Trophoblast cell (in vitro differentiated cells and primary cell): ENCODE measurements at regions not wholly inside any gene's neighbourhood (a gene's known extent, or its start where the extent isn't known, plus 50 kb on each side); places are given as distances from the start of the nearest gene placed in this dataset.

Experiments
- DNase-seq, 2 donors: peaks; one replicate each; pipeline ENCODE4 v3.0.0-alpha.2; 2016
- H2AFZ ChIP-seq: 2 replicates; pipeline ENCODE4 v1.6.1; 2013; ENCODE audit warnings: low read length, moderate library complexity, mild to moderate bottlenecking; ENCODE audit not compliant: insufficient read depth, poor library complexity
- H2AK5ac ChIP-seq: 2 replicates; pipeline ENCODE4 v1.6.1; 2013; ENCODE audit warnings: mild to moderate bottlenecking, low read length
- H2BK120ac ChIP-seq: 2 replicates; pipeline ENCODE4 v1.6.1; 2013; ENCODE audit warnings: low read length, mild to moderate bottlenecking, moderate library complexity; ENCODE audit not compliant: insufficient read depth, poor library complexity
- H2BK12ac ChIP-seq: 2 replicates; pipeline ENCODE4 v1.6.1; 2013; ENCODE audit warnings: mild to moderate bottlenecking, low read length, moderate library complexity
- H2BK5ac ChIP-seq: 2 replicates; pipeline ENCODE4 v1.6.1; 2013; ENCODE audit warnings: low read length, low read depth, moderate library complexity, mild to moderate bottlenecking; ENCODE audit not compliant: poor library complexity
- H3K14ac ChIP-seq: 2 replicates; pipeline ENCODE4 v1.6.1; 2013; ENCODE audit warnings: mild to moderate bottlenecking, low read length
- H3K18ac ChIP-seq: 2 replicates; pipeline ENCODE4 v1.6.1; 2013; ENCODE audit warnings: mild to moderate bottlenecking, low read length
- H3K23ac ChIP-seq: 2 replicates; pipeline ENCODE4 v1.6.1; 2013; ENCODE audit warnings: low read length
- H3K27ac ChIP-seq: 2 replicates; pipeline ENCODE4 v1.5.1; 2013; ENCODE audit warnings: low read depth, mild to moderate bottlenecking, inconsistent platforms, low read length, moderate library complexity
- H3K27me3 ChIP-seq: 2 replicates; pipeline ENCODE4 v1.6.1; 2013; ENCODE audit warnings: inconsistent platforms, mild to moderate bottlenecking, low read length, moderate library complexity; ENCODE audit not compliant: insufficient read depth
- H3K36me3 ChIP-seq, 2 experiments: 1 replicate in 1 of 2; 2 replicates in 1 of 2; pipeline ENCODE4 v1.6.1; 2013; ENCODE audit warnings: low read length in 2 of 2, mild to moderate bottlenecking in 2 of 2, moderate library complexity in 1 of 2; ENCODE audit not compliant: insufficient read depth in 2 of 2, control insufficient read depth in 1 of 2
- H3K4ac ChIP-seq: 2 replicates; pipeline ENCODE4 v1.6.1; 2013; ENCODE audit warnings: low read depth, mild to moderate bottlenecking, low read length, moderate library complexity
- H3K4me1 ChIP-seq, 2 experiments: 1 replicate in 1 of 2; 2 replicates in 1 of 2; pipeline ENCODE4 v1.6.1; 2013; ENCODE audit warnings: low read length in 2 of 2, mild to moderate bottlenecking in 2 of 2, moderate library complexity in 1 of 2; ENCODE audit not compliant: insufficient read depth in 2 of 2, control insufficient read depth in 1 of 2
- H3K4me2 ChIP-seq: 2 replicates; pipeline ENCODE4 v1.6.1; 2013; ENCODE audit warnings: inconsistent platforms, mild to moderate bottlenecking, low read length, moderate library complexity
- H3K4me3 ChIP-seq: 2 replicates; pipeline ENCODE4 v1.5.1; 2013; ENCODE audit warnings: mild to moderate bottlenecking, low read depth, low read length, inconsistent platforms
- H3K79me1 ChIP-seq: one replicate; pipeline ENCODE4 v1.6.1; 2013; ENCODE audit warnings: low read length
- H3K79me2 ChIP-seq: 2 replicates; pipeline ENCODE4 v1.6.1; 2013; ENCODE audit warnings: low read length, mild to moderate bottlenecking; ENCODE audit not compliant: control insufficient read depth, insufficient read depth, poor library complexity
- H3K9ac ChIP-seq: 2 replicates; pipeline ENCODE4 v1.6.1; 2013; ENCODE audit warnings: mild to moderate bottlenecking, low read length
- H3K9me3 ChIP-seq: 2 replicates; pipeline ENCODE4 v1.6.1; 2013; ENCODE audit warnings: low read depth, mild to moderate bottlenecking, control low read depth, inconsistent platforms, low read length; ENCODE audit not compliant: insufficient read depth
- H4K12ac ChIP-seq: 2 replicates; pipeline ENCODE4 v1.6.1; 2013; ENCODE audit warnings: low read depth, mild to moderate bottlenecking, low read length, moderate library complexity
- H4K8ac ChIP-seq: 2 replicates; pipeline ENCODE4 v1.6.1; 2013; ENCODE audit warnings: low read depth, mild to moderate bottlenecking, low read length, moderate library complexity
- H4K91ac ChIP-seq: one replicate; pipeline ENCODE4 v1.6.1; 2013; ENCODE audit warnings: low read depth, mild to moderate bottlenecking, low read length, moderate library complexity
- WGBS: extraction: QIAGEN DNeasy Blood & Tissue Kit; methylation state at CpG from one replicate; pipeline ENCODE4 v1.1.7; 2013; ENCODE audit warnings: missing lambda C conversion rate; ENCODE audit not compliant: insufficient read length, insufficient coverage; ENCODE audit errors: extremely low coverage; 5-methylcytosine and 5-hydroxymethylcytosine counted together

DNA sequence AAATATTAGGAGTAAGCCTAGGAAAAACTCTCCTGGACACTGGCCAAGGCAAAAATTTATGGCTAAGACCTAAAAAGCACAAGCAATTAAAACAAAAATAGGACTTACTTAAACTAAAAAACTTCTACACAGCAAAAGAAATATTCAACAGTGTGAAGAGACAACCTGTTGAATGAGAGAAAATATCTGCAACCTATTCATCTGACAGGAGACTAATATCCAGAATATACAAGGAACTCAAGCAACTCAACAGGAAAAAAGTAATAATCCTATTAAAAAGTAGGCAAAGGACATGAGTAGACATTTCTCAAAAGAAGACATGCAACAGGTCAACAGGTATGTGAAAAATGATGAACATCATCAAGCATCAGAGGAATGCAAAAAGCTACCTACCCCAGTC, 431.1 kb downstream of the ZEB2 start:
- Histone ChIP-seq H4K8ac (no peak overlapping the region), H3K27me3 (no peaks in the 10 kb centered on the region), H3K9me3 (no peaks in the 10 kb centered on the region), H3K4me1 (no peaks in the 10 kb centered on the region), H2BK12ac (no peak overlapping the region), H4K12ac (no peak overlapping the region), H3K27ac (no peak overlapping the region), H4K91ac (no peak overlapping the region), H3K36me3 (no peaks in the 10 kb centered on the region), H3K14ac (no peak overlapping the region), H3K9ac (no peak overlapping the region), H3K79me1 (no peaks in the 10 kb centered on the region), H2BK5ac (no peak overlapping the region), H3K18ac (no peak overlapping the region), H3K4me2 (no peak overlapping the region), H3K4ac (no peak overlapping the region), H2AK5ac (no peak overlapping the region), H3K4me3 (no peak overlapping the region), H2AFZ (no peak overlapping the region), H3K23ac (no peak overlapping the region), H3K79me2 (no peaks in the 10 kb centered on the region), H2BK120ac (no peak overlapping the region)
- DNase-seq = no peak

DNA sequence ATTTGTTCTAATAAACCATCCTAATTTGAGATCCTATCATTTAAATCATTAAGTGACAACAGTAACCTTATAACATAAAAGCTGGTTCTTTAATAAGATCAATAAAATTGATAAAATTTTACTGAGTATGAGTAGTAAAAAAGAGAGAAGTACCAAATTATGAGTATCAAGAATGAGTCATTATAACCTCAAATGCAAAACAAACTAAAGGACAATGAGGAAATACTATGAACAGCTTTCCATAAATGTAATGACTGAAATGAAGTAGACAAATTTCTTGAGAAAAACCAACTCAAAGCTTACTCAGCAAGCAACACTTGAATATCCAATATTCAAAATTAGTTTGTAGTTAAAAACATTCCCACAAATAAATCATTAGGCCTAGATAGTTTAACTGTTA, 433.0 kb downstream of the ZEB2 start:
- H3K79me2 ChIP-seq = no peaks in the 10 kb centered on the region
- H4K8ac ChIP-seq = no peak overlapping the region
- H3K4ac ChIP-seq = no peak overlapping the region
- H3K27ac ChIP-seq = no peak overlapping the region
- no peaks in the 10 kb centered on the region for H3K9me3 ChIP-seq
- H3K14ac ChIP-seq = no peak overlapping the region
- no peak overlapping the region for H2BK5ac ChIP-seq
- H3K36me3 ChIP-seq = no peaks in the 10 kb centered on the region
- no peak overlapping the region for H3K18ac ChIP-seq
- H3K9ac ChIP-seq = no peak overlapping the region
- H3K4me2 ChIP-seq = no peak overlapping the region
- H2BK120ac ChIP-seq = no peak overlapping the region
- H4K12ac ChIP-seq = no peak overlapping the region
- no peaks in the 10 kb centered on the region for H3K4me1 ChIP-seq
- DNase-seq = no peak
- no peak overlapping the region for H2AK5ac ChIP-seq
- no peak overlapping the region for H3K4me3 ChIP-seq
- no peak overlapping the region for H4K91ac ChIP-seq
- no peak overlapping the region for H3K23ac ChIP-seq
- H2BK12ac ChIP-seq = no peak overlapping the region
- H3K79me1 ChIP-seq = no peaks in the 10 kb centered on the region
- no peaks in the 10 kb centered on the region for H3K27me3 ChIP-seq
- no peak overlapping the region for H2AFZ ChIP-seq

DNA sequence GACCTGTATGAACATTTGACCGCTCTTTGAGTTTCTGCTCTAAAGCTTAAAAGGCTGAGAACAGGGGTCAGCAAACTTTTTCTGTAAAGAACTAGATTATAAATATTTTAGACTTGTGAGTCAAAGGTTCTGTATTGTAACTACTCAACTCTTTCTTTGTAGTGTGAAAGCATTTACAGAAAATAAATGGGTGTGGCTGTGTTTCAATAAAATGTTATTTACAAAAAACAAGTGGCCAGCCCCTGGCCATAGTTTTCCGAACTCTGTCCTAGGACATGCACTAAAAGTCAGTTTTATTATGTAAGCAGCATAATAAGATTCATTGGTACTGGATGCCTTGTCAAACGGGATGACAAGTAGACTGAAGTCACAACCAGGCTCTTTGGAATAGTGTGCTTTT, 434.9 kb downstream of the ZEB2 start:
- Histone ChIP-seq H4K12ac (no peak overlapping the region), H2BK12ac (no peak overlapping the region), H3K4me2 (no peak overlapping the region), H3K9me3 (no peaks in the 10 kb centered on the region), H3K4me3 (no peak overlapping the region), H3K4me1 (no peaks in the 10 kb centered on the region), H4K91ac (no peak overlapping the region), H2BK5ac (no peak overlapping the region), H3K27ac (no peak overlapping the region), H3K18ac (no peak overlapping the region), H3K79me2 (no peaks in the 10 kb centered on the region), H4K8ac (no peak overlapping the region), H2AK5ac (no peak overlapping the region), H2BK120ac (no peak overlapping the region), H3K4ac (no peak overlapping the region), H3K36me3 (no peaks in the 10 kb centered on the region), H2AFZ (no peak overlapping the region), H3K79me1 (no peaks in the 10 kb centered on the region), H3K27me3 (no peaks in the 10 kb centered on the region), H3K14ac (no peak overlapping the region), H3K23ac (no peak overlapping the region), H3K9ac (no peak overlapping the region)
- no CpG with 5 or more reads among the region's 3 CpGs for WGBS
- DNase-seq = no peak

DNA sequence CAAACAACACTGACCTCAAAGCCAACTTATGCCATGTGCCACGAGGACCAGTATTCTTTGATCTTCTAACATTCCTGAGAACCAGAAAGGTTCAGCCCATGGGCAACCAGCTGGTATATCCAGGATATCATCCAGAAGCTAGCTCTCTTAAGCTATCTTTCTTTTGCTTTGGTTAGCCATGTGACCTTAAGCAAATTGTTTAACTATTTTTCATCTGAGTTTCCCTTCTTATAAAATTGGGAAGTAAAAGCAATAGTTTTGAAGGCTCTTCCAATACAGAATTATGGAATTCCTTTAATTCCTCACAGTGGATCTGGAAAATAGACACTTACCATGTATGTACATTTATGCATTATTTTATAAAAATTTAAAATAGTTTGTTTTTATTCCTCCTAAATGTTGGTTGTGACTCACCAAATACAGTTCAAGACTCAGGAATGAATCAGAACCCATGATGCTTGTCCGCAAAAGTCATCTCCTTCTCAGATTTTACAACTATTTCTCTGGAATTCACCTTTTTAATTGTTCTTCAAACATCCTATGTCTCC, 435.7 kb downstream of the ZEB2 start:
- Histone ChIP-seq H2AK5ac (no peak overlapping the region), H2AFZ (no peak overlapping the region), H3K4me3 (no peak overlapping the region), H3K79me1 (no peaks in the 10 kb centered on the region), H3K23ac (no peak overlapping the region), H3K4ac (no peak overlapping the region), H2BK120ac (no peak overlapping the region), H3K36me3 (no peaks in the 10 kb centered on the region), H3K27ac (no peak overlapping the region), H2BK12ac (no peak overlapping the region), H2BK5ac (no peak overlapping the region), H3K4me2 (no peak overlapping the region), H3K4me1 (no peaks in the 10 kb centered on the region), H3K9me3 (no peaks in the 10 kb centered on the region), H3K14ac (no peak overlapping the region), H3K18ac (no peak overlapping the region), H3K27me3 (no peaks in the 10 kb centered on the region), H3K79me2 (no peaks in the 10 kb centered on the region), H3K9ac (no peak overlapping the region), H4K12ac (no peak overlapping the region), H4K8ac (no peak overlapping the region), H4K91ac (no peak overlapping the region)
- no CpG with 5 or more reads among the region's 2 CpGs for WGBS
- peak in 1 of 2 donors; percentile 4 for DNase-seq
